Lower leg skin (tissue), 3 donors: ENCODE measurements at regions not wholly inside any gene's neighbourhood (a gene's known extent, or its start where the extent isn't known, plus 50 kb on each side); places are given as distances from the start of the nearest gene placed in this dataset.

ENCODE experiments used
- POLR2A ChIP-seq, 2 donors: fragments of 450-650 bp; IDR thresholded peaks; one replicate each; pipeline ENCODE4 v1.6.1; 2016 to 2017; ENCODE audit warnings: antibody characterized with exemption in 2 of 2, mild to moderate bottlenecking in 1 of 2, moderate library complexity in 1 of 2
- TF ChIP-seq, protein P1 (sequence below), 3 donors: fragments of 450-650 bp; IDR thresholded peaks; one replicate each; pipeline ENCODE4 v1.5.1; 2016; ENCODE audit warnings: antibody characterized with exemption in 3 of 3, mild to moderate bottlenecking in 3 of 3, moderate library complexity in 2 of 3

DNA sequence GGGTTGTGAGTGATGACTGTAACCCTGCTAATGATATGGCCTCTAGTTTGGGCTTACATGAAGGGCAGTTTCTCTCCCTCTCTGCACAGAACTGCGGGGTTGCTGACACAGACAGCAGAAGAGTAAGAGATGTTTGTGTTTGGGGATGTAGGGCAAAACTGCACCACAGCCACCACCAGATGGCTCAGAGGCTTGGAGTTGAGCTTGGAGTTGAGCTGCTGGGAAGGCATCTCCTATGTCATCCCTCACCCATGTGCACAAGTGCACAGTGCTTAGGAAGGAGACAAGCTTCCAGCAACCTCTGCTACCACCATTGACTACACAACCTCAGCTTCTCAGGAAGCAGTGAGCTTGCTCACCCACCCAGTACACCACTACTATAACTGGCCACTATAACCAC lies 303.9 kb upstream of the DEFB112 start:
- TF ChIP-seq, protein P1, sequence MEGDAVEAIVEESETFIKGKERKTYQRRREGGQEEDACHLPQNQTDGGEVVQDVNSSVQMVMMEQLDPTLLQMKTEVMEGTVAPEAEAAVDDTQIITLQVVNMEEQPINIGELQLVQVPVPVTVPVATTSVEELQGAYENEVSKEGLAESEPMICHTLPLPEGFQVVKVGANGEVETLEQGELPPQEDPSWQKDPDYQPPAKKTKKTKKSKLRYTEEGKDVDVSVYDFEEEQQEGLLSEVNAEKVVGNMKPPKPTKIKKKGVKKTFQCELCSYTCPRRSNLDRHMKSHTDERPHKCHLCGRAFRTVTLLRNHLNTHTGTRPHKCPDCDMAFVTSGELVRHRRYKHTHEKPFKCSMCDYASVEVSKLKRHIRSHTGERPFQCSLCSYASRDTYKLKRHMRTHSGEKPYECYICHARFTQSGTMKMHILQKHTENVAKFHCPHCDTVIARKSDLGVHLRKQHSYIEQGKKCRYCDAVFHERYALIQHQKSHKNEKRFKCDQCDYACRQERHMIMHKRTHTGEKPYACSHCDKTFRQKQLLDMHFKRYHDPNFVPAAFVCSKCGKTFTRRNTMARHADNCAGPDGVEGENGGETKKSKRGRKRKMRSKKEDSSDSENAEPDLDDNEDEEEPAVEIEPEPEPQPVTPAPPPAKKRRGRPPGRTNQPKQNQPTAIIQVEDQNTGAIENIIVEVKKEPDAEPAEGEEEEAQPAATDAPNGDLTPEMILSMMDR (IDR thresholded peaks at IDR 0.05), result no peak
- no peak for TF ChIP-seq POLR2A (IDR thresholded peaks at IDR 0.05)
